HCT116 (cell line): ENCODE measurements at regions not wholly inside any gene's neighbourhood (a gene's known extent, or its start where the extent isn't known, plus 50 kb on each side); places are given as distances from the start of the nearest gene placed in this dataset.

Source experiments
- ATAC-seq: fragments of 200-7000 bp; cut with Tn5 transposase; 2 replicates; pipeline ENCODE4 v1.9.1; 2020; ENCODE audit warnings: mild to moderate bottlenecking, moderate library complexity
- BruUV-seq: library from RNA; stranded (reverse); fragments of 400-500 nt; replicated peaks from 2 replicates; lab custom pipeline; 2021; lab: Mats Ljungman, UMichigan
- CTCF ChIA-PET: fragments of 300-600 bp; sonication (Branson Sonifier 250); formaldehyde crosslinking; loops from one replicate; lab custom pipeline; 2021; ENCODE audit warnings: antibody characterized with exemption; lab: Charles Lee
- POLR2A ChIA-PET: fragments of 300-600, 350-600 bp; sonication (Branson Sonifier 250); formaldehyde crosslinking; loops from one replicate; lab custom pipeline; 2021; ENCODE audit warnings: antibody characterized with exemption; lab: Charles Lee
- RAD21 ChIA-PET, 2 experiments: fragments of 300-600 bp; sonication (Branson Sonifier 250); formaldehyde crosslinking; loops; one replicate each; lab custom pipeline; 2023; ENCODE audit warnings: low total read pairs in 2 of 2; ENCODE audit not compliant: uncharacterized antibody in 2 of 2, unreplicated experiment in 2 of 2, low non-redundant PET in 1 of 2; lab: Charles Lee
- DNase-seq: peaks from one replicate; pipeline ENCODE4 v3.0.0-alpha.2; 2010; ENCODE audit warnings: low read depth, low spot score
- H2AFZ ChIP-seq: fragments of 200-600 bp; shearing (Covaris generic), sonication (generic); 2 replicates; pipeline ENCODE4 v1.6.1; 2017; ENCODE audit warnings: low read depth, mixed run types, mixed read lengths, antibody characterized with exemption, low read length; ENCODE audit not compliant: poor library complexity, severe bottlenecking
- H3K27ac ChIP-seq: 2 replicates; pipeline ENCODE4 v1.5.1; 2012; ENCODE audit warnings: low read depth, low read length
- H3K27me3 ChIP-seq: fragments of 200-600 bp; sonication (generic); 2 replicates; pipeline ENCODE4 v1.6.1; 2016; ENCODE audit warnings: mixed run types, low read length, mixed read lengths; ENCODE audit not compliant: insufficient read depth
- H3K36me3 ChIP-seq, 2 experiments: fragments of 200-500 bp in 1 of 2; fragments of 200-600 bp in 1 of 2; sonication (Bioruptor generic) in 1 of 2; sonication (generic) in 1 of 2; 2 replicates each; pipeline versions ENCODE4 v1.5.1 to v1.6.1; 2014 to 2016; ENCODE audit warnings: low read length in 2 of 2, inconsistent platforms in 1 of 2, mixed read lengths in 1 of 2, mixed run types in 1 of 2; ENCODE audit not compliant: insufficient read depth in 2 of 2, control insufficient read depth in 1 of 2
- H3K4me1 ChIP-seq, 2 experiments: fragments of 200-600 bp in 1 of 2; sonication (generic) in 1 of 2; 2 replicates each; pipeline versions ENCODE4 v1.5.1 to v1.6.1; 2012 to 2017; ENCODE audit warnings: low read length in 2 of 2, inconsistent platforms in 1 of 2, mild to moderate bottlenecking in 1 of 2, mixed read lengths in 1 of 2, mixed run types in 1 of 2, moderate library complexity in 1 of 2; ENCODE audit not compliant: insufficient read depth in 2 of 2, control insufficient read depth in 1 of 2
- H3K4me2 ChIP-seq: fragments of 200-600 bp; sonication (generic); 2 replicates; pipeline ENCODE4 v1.6.1; 2017; ENCODE audit warnings: mixed run types, low read length, mixed read lengths
- H3K4me3 ChIP-seq, 2 experiments: fragments of 200-600 bp in 1 of 2; sonication (generic) in 1 of 2; replicated peaks in 1 of 2; 2 replicates each; pipeline ENCODE4 v1.5.1; 2011 to 2016; ENCODE audit warnings: low read length in 2 of 2, control low read depth in 1 of 2, low read depth in 1 of 2, mild to moderate bottlenecking in 1 of 2, mixed read lengths in 1 of 2, mixed run types in 1 of 2
- H3K79me2 ChIP-seq: fragments of 200-600 bp; sonication (generic); 2 replicates; pipeline ENCODE4 v1.6.1; 2017; ENCODE audit warnings: mild to moderate bottlenecking, mixed run types, low read length, moderate library complexity, mixed read lengths; ENCODE audit not compliant: insufficient read depth
- H3K9ac ChIP-seq: fragments of 200-600 bp; sonication (generic); 2 replicates; pipeline ENCODE4 v1.6.1; 2016; ENCODE audit warnings: low read length, mixed read lengths
- H3K9me2 ChIP-seq: fragments of 200-600 bp; sonication (generic), shearing (Covaris generic); 2 replicates; pipeline ENCODE4 v1.6.1; 2017; ENCODE audit warnings: mixed run types, mild to moderate bottlenecking, moderate library complexity; ENCODE audit not compliant: insufficient read depth
- H3K9me3 ChIP-seq, 2 experiments: fragments of 200-500 bp in 1 of 2; fragments of 200-600 bp in 1 of 2; sonication (Bioruptor generic) in 1 of 2; sonication (generic) in 1 of 2; 2 replicates each; pipeline ENCODE4 v1.6.1; 2014 to 2017; ENCODE audit warnings: low read length in 2 of 2, mixed read lengths in 2 of 2, inconsistent platforms in 1 of 2, low read depth in 1 of 2, mild to moderate bottlenecking in 1 of 2, mixed run types in 1 of 2, moderate library complexity in 1 of 2; ENCODE audit not compliant: control insufficient read depth in 1 of 2, insufficient read depth in 1 of 2
- H4K20me1 ChIP-seq: fragments of 200-600 bp; sonication (generic), shearing (Covaris generic); 2 replicates; pipeline ENCODE4 v1.6.1; 2017; ENCODE audit warnings: mixed run types, mild to moderate bottlenecking, moderate library complexity; ENCODE audit not compliant: insufficient read depth
- CBX3 ChIP-seq: IDR thresholded peaks from 2 replicates; pipeline ENCODE4 v1.6.1; 2012; ENCODE audit warnings: low read depth
- CEBPB ChIP-seq: IDR thresholded peaks from 2 replicates; pipeline ENCODE4 v1.6.1; 2012; ENCODE audit warnings: low read depth
- FOSL1 ChIP-seq: IDR thresholded peaks from 2 replicates; pipeline ENCODE4 v1.6.1; 2012; ENCODE audit warnings: low read depth
- JUND ChIP-seq: IDR thresholded peaks from 2 replicates; pipeline ENCODE4 v1.6.1; 2012
- MAX ChIP-seq: IDR thresholded peaks from 2 replicates; pipeline ENCODE4 v1.6.1; 2012
- RAD21 ChIP-seq: IDR thresholded peaks from 2 replicates; pipeline ENCODE4 v1.6.1; 2012; ENCODE audit warnings: low read depth, mild to moderate bottlenecking
- SIN3A ChIP-seq: IDR thresholded peaks from 2 replicates; pipeline ENCODE4 v1.6.1; 2012; ENCODE audit warnings: low read depth
- SP1 ChIP-seq: IDR thresholded peaks from 2 replicates; pipeline ENCODE4 v1.6.1; 2012; ENCODE audit warnings: low read depth
- YY1 ChIP-seq: IDR thresholded peaks from 2 replicates; pipeline ENCODE4 v1.6.1; 2011; ENCODE audit warnings: low read length, low read depth, moderate library complexity, mild to moderate bottlenecking; ENCODE audit not compliant: insufficient replicate concordance; ENCODE audit errors: extremely low read depth
- ZFX ChIP-seq: fragments of 450-650 bp; IDR thresholded peaks from 2 replicates; pipeline ENCODE4 v1.6.1; 2017
- intact Hi-C: fragments of 100-400 bp; cut with micrococcal nuclease; formaldehyde crosslinking; loops from 2 replicates; pipeline ENCODE4 v1.10.0; 2022
- TF ChIP-seq, protein P1 (sequence below): IDR thresholded peaks from 2 replicates; pipeline ENCODE4 v1.6.1; 2012
- TF ChIP-seq, protein P2 (sequence below): IDR thresholded peaks from 2 replicates; pipeline ENCODE4 v1.6.1; 2011; ENCODE audit warnings: mild to moderate bottlenecking, low read length, moderate library complexity; ENCODE audit not compliant: insufficient replicate concordance; ENCODE audit errors: extremely low read depth
- TF ChIP-seq, protein P3 (sequence below), 3 experiments: fragments of 200-600 bp in 1 of 3; sonication (generic) in 1 of 3; IDR thresholded peaks in 2 of 3; conservative IDR thresholded peaks in 1 of 3; 2 replicates each; pipeline ENCODE4 v1.5.1; 2012 to 2017; ENCODE audit warnings: low read depth in 2 of 3, low read length in 2 of 3, antibody characterized with exemption in 1 of 3, borderline replicate concordance in 1 of 3, control low read depth in 1 of 3, mild to moderate bottlenecking in 1 of 3, mixed read lengths in 1 of 3, mixed run types in 1 of 3, moderate library complexity in 1 of 3; ENCODE audit not compliant: insufficient read depth in 1 of 3

DNA sequence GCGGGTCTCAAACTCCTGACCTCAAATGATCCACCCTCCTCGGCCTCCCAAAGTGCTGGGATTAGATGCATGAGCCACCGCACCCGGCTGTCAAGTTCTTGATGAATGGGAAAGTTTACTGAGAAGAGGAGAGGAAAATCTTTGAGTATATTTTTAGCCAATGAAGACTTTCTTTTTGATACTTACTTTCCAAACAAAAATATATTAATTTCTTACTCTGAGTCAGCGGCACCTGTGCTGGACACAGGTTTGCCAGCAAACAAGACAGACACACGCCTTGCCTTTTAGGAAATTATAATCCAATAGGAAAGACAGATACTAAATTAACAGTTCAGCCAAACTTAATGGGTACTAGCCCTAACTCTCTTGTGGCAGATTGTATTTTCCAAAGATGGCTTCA lies 166.6 kb downstream of the SHQ1 start:
- ChIA-PET RAD21 (no interaction called here), CTCF (no interaction called here), POLR2A (no interaction called here)
- H4K20me1 ChIP-seq: no peaks in the 10 kb centered on the region
- H3K9ac ChIP-seq: no peak overlapping the region
- H2AFZ ChIP-seq: no peak overlapping the region
- ATAC-seq: no peak
- H3K27me3 ChIP-seq: no peaks in the 10 kb centered on the region
- no peak overlapping the region for H3K27ac ChIP-seq
- H3K4me3 ChIP-seq: no peak overlapping the region
- H3K9me2 ChIP-seq: no peaks in the 10 kb centered on the region
- no peaks in the 10 kb centered on the region for H3K9me3 ChIP-seq
- no peak for DNase-seq
- no peaks in the 10 kb centered on the region for H3K4me1 ChIP-seq
- no peaks in the 10 kb centered on the region for H3K36me3 ChIP-seq
- H3K4me2 ChIP-seq: no peak overlapping the region
- no peak for TF ChIP-seq SP1
- TF ChIP-seq, protein P1, sequence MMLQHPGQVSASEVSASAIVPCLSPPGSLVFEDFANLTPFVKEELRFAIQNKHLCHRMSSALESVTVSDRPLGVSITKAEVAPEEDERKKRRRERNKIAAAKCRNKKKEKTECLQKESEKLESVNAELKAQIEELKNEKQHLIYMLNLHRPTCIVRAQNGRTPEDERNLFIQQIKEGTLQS: no peak
- no peak for TF ChIP-seq CBX3
- TF ChIP-seq CEBPB: no peak
- no peaks in the 10 kb centered on the region for H3K79me2 ChIP-seq
- intact Hi-C loops: no loop called here
- BruUV-seq: no TSS peak

GRCh38 chr3:72680766-72681165 lies 167.5 kb downstream of the SHQ1 start:
- TF ChIP-seq SIN3A (no peak), RAD21 (no peak), FOSL1 (no peak), YY1 (no peak), MAX (no peak), CBX3 (no peak), JUND (no peak), ZFX (no peak)
- TF ChIP-seq, protein P2, sequence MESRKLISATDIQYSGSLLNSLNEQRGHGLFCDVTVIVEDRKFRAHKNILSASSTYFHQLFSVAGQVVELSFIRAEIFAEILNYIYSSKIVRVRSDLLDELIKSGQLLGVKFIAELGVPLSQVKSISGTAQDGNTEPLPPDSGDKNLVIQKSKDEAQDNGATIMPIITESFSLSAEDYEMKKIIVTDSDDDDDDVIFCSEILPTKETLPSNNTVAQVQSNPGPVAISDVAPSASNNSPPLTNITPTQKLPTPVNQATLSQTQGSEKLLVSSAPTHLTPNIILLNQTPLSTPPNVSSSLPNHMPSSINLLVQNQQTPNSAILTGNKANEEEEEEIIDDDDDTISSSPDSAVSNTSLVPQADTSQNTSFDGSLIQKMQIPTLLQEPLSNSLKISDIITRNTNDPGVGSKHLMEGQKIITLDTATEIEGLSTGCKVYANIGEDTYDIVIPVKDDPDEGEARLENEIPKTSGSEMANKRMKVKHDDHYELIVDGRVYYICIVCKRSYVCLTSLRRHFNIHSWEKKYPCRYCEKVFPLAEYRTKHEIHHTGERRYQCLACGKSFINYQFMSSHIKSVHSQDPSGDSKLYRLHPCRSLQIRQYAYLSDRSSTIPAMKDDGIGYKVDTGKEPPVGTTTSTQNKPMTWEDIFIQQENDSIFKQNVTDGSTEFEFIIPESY: no peak
- TF ChIP-seq, protein P3, sequence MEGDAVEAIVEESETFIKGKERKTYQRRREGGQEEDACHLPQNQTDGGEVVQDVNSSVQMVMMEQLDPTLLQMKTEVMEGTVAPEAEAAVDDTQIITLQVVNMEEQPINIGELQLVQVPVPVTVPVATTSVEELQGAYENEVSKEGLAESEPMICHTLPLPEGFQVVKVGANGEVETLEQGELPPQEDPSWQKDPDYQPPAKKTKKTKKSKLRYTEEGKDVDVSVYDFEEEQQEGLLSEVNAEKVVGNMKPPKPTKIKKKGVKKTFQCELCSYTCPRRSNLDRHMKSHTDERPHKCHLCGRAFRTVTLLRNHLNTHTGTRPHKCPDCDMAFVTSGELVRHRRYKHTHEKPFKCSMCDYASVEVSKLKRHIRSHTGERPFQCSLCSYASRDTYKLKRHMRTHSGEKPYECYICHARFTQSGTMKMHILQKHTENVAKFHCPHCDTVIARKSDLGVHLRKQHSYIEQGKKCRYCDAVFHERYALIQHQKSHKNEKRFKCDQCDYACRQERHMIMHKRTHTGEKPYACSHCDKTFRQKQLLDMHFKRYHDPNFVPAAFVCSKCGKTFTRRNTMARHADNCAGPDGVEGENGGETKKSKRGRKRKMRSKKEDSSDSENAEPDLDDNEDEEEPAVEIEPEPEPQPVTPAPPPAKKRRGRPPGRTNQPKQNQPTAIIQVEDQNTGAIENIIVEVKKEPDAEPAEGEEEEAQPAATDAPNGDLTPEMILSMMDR (IDR thresholded peaks at IDR 0.05 in 2 of 3, conservative IDR thresholded peaks at IDR 0.05 in 1 of 3; ENCODE audit: borderline replicate concordance in 1 of 3, insufficient read depth in 1 of 3, low read depth in 2 of 3, low read length in 2 of 3): no peak
- BruUV-seq: no TSS peak

More at GRCh38 chr3:72680766-72681165, 167.5 kb downstream of the SHQ1 start:
- DNase-seq (no peak), ATAC-seq (no peak)
- CTCF ChIA-PET: no interaction called here
- POLR2A ChIA-PET: no interaction called here
- Histone ChIP-seq H3K9me2 (no peaks in the 10 kb centered on the region), H3K9me3 (no peaks in the 10 kb centered on the region), H3K4me2 (no peak overlapping the region), H3K36me3 (no peaks in the 10 kb centered on the region), H3K4me3 (no peak overlapping the region), H2AFZ (no peak overlapping the region), H3K27ac (no peak overlapping the region), H3K4me1 (no peaks in the 10 kb centered on the region), H3K9ac (no peak overlapping the region), H3K79me2 (no peaks in the 10 kb centered on the region), H4K20me1 (no peaks in the 10 kb centered on the region), H3K27me3 (no peaks in the 10 kb centered on the region)
- intact Hi-C loops: no loop called here
- RAD21 ChIA-PET: no interaction called here
